Epithelial cell of esophagus (primary cell): ENCODE measurements at regions not wholly inside any gene's neighbourhood (a gene's known extent, or its start where the extent isn't known, plus 50 kb on each side); places are given as distances from the start of the nearest gene placed in this dataset.

Experiments
- DNase-seq: peaks from one replicate; pipeline ENCODE4 v3.0.0; 2010; ENCODE audit warnings: low read depth
- H3K4me3 ChIP-seq: 2 replicates; pipeline ENCODE4 v1.5.1; 2011; ENCODE audit warnings: mild to moderate bottlenecking, low read length, control low read depth
- CTCF ChIP-seq: IDR thresholded peaks from 2 replicates; pipeline ENCODE4 v1.5.1; 2011; ENCODE audit warnings: low read depth, mild to moderate bottlenecking, low read length, control low read depth, inconsistent platforms; ENCODE audit not compliant: insufficient read depth; ENCODE audit errors: missing control alignments

- no peak overlapping the region for H3K4me3 ChIP-seq
- no peak for DNase-seq
- TF ChIP-seq CTCF = no peak
These were observed 64.3 kb upstream of the SIRPG start for GRCh38 chr20:1721687-1722512.

GRCh38 chr20:1720845-1721475 lies 63.4 kb upstream of the SIRPG start:
- no peak for TF ChIP-seq CTCF
- no peak overlapping the region for H3K4me3 ChIP-seq
- DNase-seq = no peak

- no peak overlapping the region for H3K4me3 ChIP-seq
- DNase-seq = no peak
- no peak for TF ChIP-seq CTCF
These were observed 62.6 kb upstream of the SIRPG start for GRCh38 chr20:1720226-1720625.

- peak; percentile 98 for DNase-seq
- no peak for TF ChIP-seq CTCF
- H3K4me3 ChIP-seq = no peak overlapping the region
These were observed 61.2 kb upstream of the SIRPG start for GRCh38 chr20:1718604-1719384.

GRCh38 chr20:1712634-1713624 lies 55.4 kb upstream of the SIRPG start:
- peak; percentile 41 for DNase-seq
- no peak overlapping the region for H3K4me3 ChIP-seq
- no peak for TF ChIP-seq CTCF
